ENCODE measurements at regions not wholly inside any gene's neighbourhood (a gene's known extent, or its start where the extent isn't known, plus 50 kb on each side); places are given as distances from the start of the nearest gene placed in this dataset.

DNA sequence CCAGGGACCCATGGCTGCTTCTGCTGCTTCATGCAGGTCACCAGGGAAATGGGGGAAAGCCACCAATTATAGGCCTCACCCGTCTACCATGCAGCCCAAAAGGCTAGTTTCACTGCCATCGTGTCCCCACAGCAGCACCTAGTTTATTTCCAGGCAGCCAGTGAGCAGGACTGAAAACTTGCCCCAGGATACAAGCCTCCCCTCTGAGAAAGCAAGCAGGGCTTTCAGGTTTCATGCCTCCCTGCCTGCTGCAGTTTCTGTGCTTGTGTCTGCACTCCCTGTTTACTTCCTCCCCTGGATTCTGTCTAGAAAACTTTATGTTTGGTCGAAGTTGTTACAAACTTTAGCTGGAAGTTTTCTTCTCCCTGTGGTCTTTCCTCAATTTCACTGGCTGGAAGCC is 319.1 kb downstream of the ANXA1 start:
- no peak for DNase-seq

- no peak for DNase-seq
Measured at GRCh38 chr9:73474002-73474600, 322.4 kb downstream of the ANXA1 start.

- DNase-seq = no peak
Measured at GRCh38 chr9:73474625-73475024, 323.0 kb downstream of the ANXA1 start.

GRCh38 chr9:73494894-73495293 is 343.2 kb downstream of the ANXA1 start:
- DNase-seq = no peak

- DNase-seq = no peak
Measured at GRCh38 chr9:73497796-73498195, 346.1 kb downstream of the ANXA1 start.

- DNase-seq = no peak
Measured at GRCh38 chr9:73515216-73515615, 363.6 kb downstream of the ANXA1 start.

DNA sequence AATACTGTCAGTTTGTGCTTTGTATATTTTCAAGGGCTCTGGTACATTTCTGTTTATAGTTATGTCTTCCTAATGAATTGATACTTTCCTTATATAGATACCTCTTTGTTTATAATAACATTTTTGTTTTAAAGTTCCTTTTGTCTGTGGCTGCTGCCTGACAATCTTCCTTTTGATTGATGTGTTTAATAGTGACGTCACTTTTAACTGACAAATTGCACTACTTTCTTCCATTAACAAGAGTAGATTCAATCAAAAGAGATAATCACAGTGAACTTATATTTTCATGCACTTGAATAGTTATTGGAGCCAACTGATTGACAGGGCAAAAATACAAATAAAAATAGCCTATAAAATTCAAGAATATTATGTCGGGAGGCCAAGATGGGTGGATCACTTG is 371.7 kb downstream of the ANXA1 start:
- DNase-seq = no peak

GRCh38 chr9:73525350-73525749 is 373.7 kb downstream of the ANXA1 start:
- DNase-seq = no peak

GRCh38 chr9:73527521-73527920 is 375.9 kb downstream of the ANXA1 start:
- DNase-seq = no peak

GRCh38 chr9:73528926-73529325 is 377.3 kb downstream of the ANXA1 start:
- DNase-seq = no peak

- no peak for DNase-seq
Measured at GRCh38 chr9:73529666-73530065, 378.0 kb downstream of the ANXA1 start.

DNA sequence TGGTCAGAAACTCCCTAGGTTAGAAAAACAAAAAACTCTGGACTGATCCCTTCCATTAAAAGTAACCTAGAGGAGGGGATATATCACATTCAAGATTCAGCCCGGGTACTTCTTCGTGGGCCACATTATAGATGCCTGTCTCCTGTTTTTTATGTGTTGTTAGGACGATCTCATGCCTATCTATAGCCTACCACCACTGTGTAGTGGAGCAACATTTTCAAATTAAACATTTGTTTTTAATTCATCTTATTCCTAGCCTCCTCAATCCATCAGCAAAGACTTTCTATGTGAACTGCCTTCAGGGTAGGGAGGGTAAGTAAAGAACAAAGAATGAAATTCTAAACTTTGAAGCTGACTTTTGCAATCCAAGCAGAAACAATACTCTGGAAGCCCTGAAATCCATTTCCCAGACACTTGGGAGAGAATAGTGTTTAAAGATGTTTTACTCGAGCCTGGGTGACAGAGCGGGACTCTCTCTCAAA is 379.4 kb downstream of the ANXA1 start:
- no peak for DNase-seq

DNA sequence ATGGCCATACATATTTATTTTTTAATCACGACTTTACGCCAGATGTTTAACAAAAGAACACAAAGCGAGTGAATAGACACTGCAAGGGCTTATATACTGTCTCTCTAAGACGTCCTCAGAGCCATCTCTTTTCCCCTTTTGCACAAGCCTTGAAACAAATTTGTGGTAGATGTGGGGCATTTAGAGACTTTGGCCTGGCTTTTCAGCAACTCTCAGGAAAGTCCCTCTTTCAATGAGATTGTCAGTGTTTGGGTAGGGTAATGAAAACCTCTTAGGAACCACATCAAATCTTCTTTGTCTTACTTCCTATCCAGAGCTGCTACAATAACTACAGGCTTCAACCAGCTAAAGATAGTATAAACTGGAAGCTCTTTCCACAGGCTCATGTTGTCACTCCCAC is 380.0 kb downstream of the ANXA1 start:
- no peak for DNase-seq

GRCh38 chr9:73532985-73533384 is 381.3 kb downstream of the ANXA1 start:
- DNase-seq = no peak

DNA sequence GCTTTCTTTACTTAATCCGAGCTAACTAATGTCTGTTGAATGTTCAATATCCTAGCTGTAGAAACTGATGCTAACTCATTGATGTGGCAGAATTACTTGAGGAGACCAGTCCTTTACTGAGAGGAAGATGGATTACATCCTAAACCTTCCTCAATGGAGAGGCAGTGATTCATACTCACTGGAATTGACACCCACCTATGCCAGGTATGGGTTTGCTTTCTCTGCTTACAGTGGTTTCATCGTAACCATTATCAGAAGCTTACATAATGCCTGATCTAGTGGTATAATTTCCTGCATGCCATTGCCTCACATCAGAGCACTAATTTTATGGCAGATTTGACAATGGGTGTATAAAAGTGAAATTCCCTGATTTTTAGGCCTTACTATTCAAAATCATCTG is 384.7 kb downstream of the ANXA1 start:
- DNase-seq = no peak

DNA sequence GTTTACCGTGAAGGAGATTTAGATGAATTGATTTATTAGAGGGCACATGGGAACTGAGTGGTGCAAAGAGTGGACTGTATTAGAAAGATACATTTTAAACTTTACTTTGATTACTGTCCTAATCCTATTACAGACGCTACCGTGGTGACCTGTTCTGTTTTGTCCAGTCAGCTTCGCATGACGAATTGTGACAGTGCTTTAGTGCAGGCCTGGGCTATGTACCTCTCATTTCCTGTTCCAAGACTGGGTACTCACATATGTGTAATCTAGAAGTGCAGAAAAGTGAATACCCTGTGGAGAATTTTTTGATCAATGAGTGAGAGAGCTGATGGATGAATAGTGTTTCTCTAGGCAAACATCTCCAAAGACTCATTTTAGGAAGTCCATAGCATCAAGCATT is 385.9 kb downstream of the ANXA1 start:
- no peak for DNase-seq

DNA sequence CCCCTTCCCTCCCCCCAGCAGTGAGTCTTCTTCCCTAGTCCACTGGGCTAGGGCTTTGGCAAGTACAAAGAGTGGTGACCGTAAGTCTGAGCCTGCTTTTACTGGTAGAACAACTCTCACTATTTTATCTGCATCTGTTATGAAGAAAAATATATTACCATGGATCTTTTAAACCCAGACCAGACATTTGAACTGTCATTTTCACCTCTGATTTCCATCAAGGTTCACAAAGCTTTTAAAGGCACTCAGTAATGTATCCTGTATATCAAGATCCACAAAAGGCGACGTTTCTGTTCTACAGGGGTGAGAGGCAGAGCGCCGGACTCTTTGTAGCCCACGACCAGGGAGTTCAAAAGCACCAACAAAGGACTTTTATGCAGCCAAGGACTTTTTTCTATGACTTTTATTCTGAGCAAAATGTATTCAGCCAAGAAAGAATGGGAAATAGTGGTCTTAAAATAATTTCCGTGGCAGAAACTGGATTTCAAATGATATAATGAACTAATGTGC is 388.3 kb downstream of the ANXA1 start:
- no peak for DNase-seq

GRCh38 chr9:73541923-73542322 is 390.3 kb downstream of the ANXA1 start:
- DNase-seq = no peak

GRCh38 chr9:73543727-73544126 is 392.1 kb downstream of the ANXA1 start:
- DNase-seq = no peak

DNA sequence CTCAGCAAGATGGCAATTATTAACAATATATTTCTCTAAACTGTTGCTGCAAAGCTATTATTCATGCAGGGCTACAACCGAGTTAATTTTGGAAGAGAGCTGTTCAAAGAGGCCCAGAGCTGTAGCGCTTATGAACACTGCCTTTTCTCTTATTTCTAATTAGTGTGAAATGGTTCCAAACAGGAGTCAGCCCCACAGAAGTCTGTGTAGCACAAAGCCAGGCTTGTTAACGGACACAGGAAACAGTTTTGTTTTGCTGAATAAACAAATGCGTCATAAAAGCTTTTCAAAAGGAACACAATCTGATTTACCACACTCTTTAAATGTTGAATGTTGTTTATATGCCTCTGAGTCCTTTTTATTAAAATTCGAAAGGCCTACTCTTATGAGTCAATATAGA is 396.5 kb downstream of the ANXA1 start:
- no peak for DNase-seq

DNA sequence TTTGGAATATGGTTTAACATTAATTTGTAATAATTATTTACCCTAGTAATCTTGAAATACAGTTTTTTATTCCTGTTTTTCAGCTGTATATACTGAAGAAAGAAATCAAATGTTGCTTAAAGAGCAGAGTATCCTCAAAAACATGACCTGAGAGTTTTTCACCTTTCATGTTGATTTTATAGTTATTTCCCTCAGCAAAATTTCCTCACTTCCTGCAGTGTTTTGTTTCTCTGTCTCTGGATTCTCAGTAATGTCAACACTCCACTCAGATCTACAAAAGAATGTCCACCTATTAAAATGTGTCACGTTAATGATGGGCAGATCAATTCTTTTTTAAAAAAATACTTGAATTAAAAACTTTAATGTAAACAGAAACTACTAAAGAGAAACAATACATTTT is 398.3 kb downstream of the ANXA1 start:
- no peak for DNase-seq

DNA sequence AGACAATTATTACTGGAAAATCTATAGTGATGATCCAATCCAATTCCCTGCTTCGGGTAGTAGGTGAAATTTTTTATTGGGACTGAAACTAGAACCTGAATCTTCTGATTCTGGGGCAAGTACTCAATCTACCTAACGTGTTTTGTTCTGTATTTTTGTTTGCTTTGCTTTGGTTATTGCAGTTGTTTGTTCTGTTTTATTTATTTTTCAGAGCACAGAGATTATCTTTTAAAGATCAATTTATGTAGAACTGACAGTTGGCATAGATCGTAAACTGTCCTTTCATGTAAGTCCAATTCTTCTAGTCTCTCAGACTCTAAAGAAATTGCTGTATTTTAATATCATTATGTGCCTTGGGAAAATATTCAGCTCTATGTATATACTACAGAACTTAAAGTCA is 401.6 kb downstream of the ANXA1 start:
- no peak for DNase-seq

- no peak for DNase-seq
Measured at GRCh38 chr9:73558471-73558870, 406.8 kb downstream of the ANXA1 start.

DNA sequence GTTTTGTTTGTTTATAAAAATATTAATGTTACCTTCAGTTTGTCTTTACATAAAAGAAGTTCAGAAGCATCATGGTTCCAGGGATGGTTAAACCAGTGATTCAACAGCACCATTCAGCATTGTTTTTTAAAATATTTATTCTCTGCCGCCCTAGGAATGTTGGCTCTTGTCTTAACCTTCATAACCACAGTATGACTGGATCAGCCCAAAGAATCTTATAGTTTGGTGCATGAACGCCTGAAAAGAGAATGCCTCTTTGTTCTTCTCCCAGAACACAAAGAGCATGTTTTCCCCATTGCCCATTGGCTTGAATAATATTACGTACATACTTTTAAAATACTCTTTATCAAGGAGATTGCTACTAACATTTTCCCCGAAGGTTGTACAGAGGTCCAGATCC is 413.4 kb downstream of the ANXA1 start:
- DNase-seq = no peak

- no peak for DNase-seq
Measured at GRCh38 chr9:73565833-73566465, 414.3 kb downstream of the ANXA1 start.

Measured in CD4-positive, alpha-beta T cell treated with Interleukin-21 for 1 hour (primary cell).